IMR-90 (cell line): ENCODE measurements at regions not wholly inside any gene's neighbourhood (a gene's known extent, or its start where the extent isn't known, plus 50 kb on each side); places are given as distances from the start of the nearest gene placed in this dataset.

Source experiments
- ATAC-seq: fragments of 200-7000 bp; cut with Tn5 transposase; 2 replicates; pipeline ENCODE4 v1.9.1; 2020; ENCODE audit warnings: low read depth, mild to moderate bottlenecking, moderate library complexity
- BruUV-seq: library from RNA; stranded (reverse); fragments of 400-500 nt; replicated peaks from 2 replicates; lab custom pipeline; 2021; lab: Mats Ljungman, UMichigan
- CTCF ChIA-PET: fragments of 300-600 bp; formaldehyde crosslinking; extraction: SDS; loops from one replicate; lab custom pipeline; 2021; ENCODE audit warnings: antibody characterized with exemption; lab: Yijun Ruan, JAX
- POLR2A ChIA-PET: fragments of 300-600 bp; sonication (Branson Sonifier 250); formaldehyde crosslinking; loops from one replicate; lab custom pipeline; 2022; ENCODE audit warnings: antibody characterized with exemption; ENCODE audit not compliant: unreplicated experiment; lab: Charles Lee
- DNase-seq: peaks from one replicate; pipeline ENCODE4 v3.0.0; 2013
- H2AFZ ChIP-seq: replicated peaks from 2 replicates; pipeline ENCODE3; 2013; ENCODE audit warnings: low read length, mild to moderate bottlenecking; ENCODE audit not compliant: poor library complexity
- H2AK5ac ChIP-seq: 2 replicates; pipeline ENCODE4 v1.6.1; 2013; ENCODE audit warnings: low read depth, low read length, inconsistent platforms
- H2AK9ac ChIP-seq: replicated peaks from 2 replicates; pipeline ENCODE3; 2013; ENCODE audit warnings: mild to moderate bottlenecking, low read depth, low read length, moderate library complexity; ENCODE audit not compliant: poor library complexity
- H2BK120ac ChIP-seq: 2 replicates; pipeline ENCODE4 v1.6.1; 2013; ENCODE audit warnings: low read depth, low read length, inconsistent platforms
- H2BK15ac ChIP-seq: 3 replicates; pipeline ENCODE4 v1.6.1; 2013; ENCODE audit warnings: low read depth, low read length, inconsistent platforms
- H2BK20ac ChIP-seq: 2 replicates; pipeline ENCODE4 v1.6.1; 2013; ENCODE audit warnings: low read depth, mild to moderate bottlenecking, inconsistent platforms, low read length, moderate library complexity
- H2BK5ac ChIP-seq: 2 replicates; pipeline ENCODE4 v1.6.1; 2013; ENCODE audit warnings: mild to moderate bottlenecking, low read depth, low read length, inconsistent platforms; ENCODE audit not compliant: poor library complexity, severe bottlenecking
- H3K14ac ChIP-seq: replicated peaks from 2 replicates; pipeline ENCODE4 v1.6.1; 2013; ENCODE audit warnings: low read depth, low read length, inconsistent platforms
- H3K18ac ChIP-seq: 2 replicates; pipeline ENCODE4 v1.6.1; 2013; ENCODE audit warnings: low read depth, low read length, control low read depth
- H3K23ac ChIP-seq: 2 replicates; pipeline ENCODE4 v1.6.1; 2013; ENCODE audit warnings: low read depth, low read length, inconsistent platforms
- H3K27ac ChIP-seq: 2 replicates; pipeline ENCODE4 v1.5.1; 2013; ENCODE audit warnings: mild to moderate bottlenecking, control low read depth, low read length; ENCODE audit not compliant: insufficient read depth
- H3K27me3 ChIP-seq: 2 replicates; pipeline ENCODE4 v1.6.1; 2013; ENCODE audit warnings: low read length; ENCODE audit not compliant: control insufficient read depth, insufficient read depth
- H3K36me3 ChIP-seq: 2 replicates; pipeline ENCODE4 v1.6.1; 2013; ENCODE audit warnings: low read length, mixed read lengths; ENCODE audit not compliant: control insufficient read depth, insufficient read depth
- H3K4ac ChIP-seq: 2 replicates; pipeline ENCODE4 v1.6.1; 2013; ENCODE audit warnings: low read depth, low read length, inconsistent platforms
- H3K4me1 ChIP-seq: 2 replicates; pipeline ENCODE4 v1.6.1; 2013; ENCODE audit warnings: low read length, mixed read lengths; ENCODE audit not compliant: control insufficient read depth, insufficient read depth
- H3K4me2 ChIP-seq: 2 replicates; pipeline ENCODE4 v1.6.1; 2013; ENCODE audit warnings: low read depth, mild to moderate bottlenecking, control low read depth, low read length, moderate library complexity
- H3K4me3 ChIP-seq: 2 replicates; pipeline ENCODE4 v1.5.1; 2013; ENCODE audit warnings: low read depth, mild to moderate bottlenecking, control low read depth, low read length, moderate library complexity; ENCODE audit not compliant: insufficient read depth
- H3K56ac ChIP-seq: 2 replicates; pipeline ENCODE4 v1.6.1; 2013; ENCODE audit warnings: low read length, inconsistent platforms; ENCODE audit not compliant: insufficient read depth; ENCODE audit errors: extremely low read depth
- H3K79me1 ChIP-seq, 2 experiments: 2 replicates each; pipeline ENCODE4 v1.6.1; 2013; ENCODE audit warnings: low read length in 2 of 2, inconsistent platforms in 1 of 2, low read depth in 1 of 2
- H3K9ac ChIP-seq: 2 replicates; pipeline ENCODE4 v1.6.1; 2013; ENCODE audit warnings: low read depth, low read length, control low read depth
- H3K9me1 ChIP-seq: 2 replicates; pipeline ENCODE4 v1.6.1; 2013; ENCODE audit warnings: low read length, inconsistent platforms; ENCODE audit not compliant: insufficient read depth
- H3K9me3 ChIP-seq: 2 replicates; pipeline ENCODE4 v1.6.1; 2013; ENCODE audit warnings: low read length; ENCODE audit not compliant: control insufficient read depth, insufficient read depth
- H4K20me1 ChIP-seq: 2 replicates; pipeline ENCODE4 v1.6.1; 2013; ENCODE audit warnings: low read length, inconsistent platforms; ENCODE audit not compliant: insufficient read depth
- H4K5ac ChIP-seq: 2 replicates; pipeline ENCODE4 v1.6.1; 2013; ENCODE audit warnings: mild to moderate bottlenecking, low read depth, low read length, control low read depth
- H4K8ac ChIP-seq, 2 experiments: 2 replicates each; pipeline ENCODE4 v1.6.1; 2013; ENCODE audit warnings: low read depth in 2 of 2, low read length in 2 of 2, control low read depth in 1 of 2, inconsistent platforms in 1 of 2
- H4K91ac ChIP-seq: 2 replicates; pipeline ENCODE4 v1.6.1; 2013; ENCODE audit warnings: low read depth, low read length, inconsistent platforms; ENCODE audit not compliant: insufficient read depth
- BHLHE40 ChIP-seq: fragments of 150-350 bp; IDR thresholded peaks from 2 replicates; pipeline ENCODE4 v1.6.1; 2016; ENCODE audit warnings: mild to moderate bottlenecking, low read depth, low read length
- CEBPB ChIP-seq: IDR thresholded peaks from 2 replicates; pipeline ENCODE4 v1.6.1; 2012; ENCODE audit warnings: low read depth, low read length, improper control_type of control experiment
- CHD1 ChIP-seq: IDR thresholded peaks from 2 replicates; pipeline ENCODE4 v1.6.1; 2012; ENCODE audit warnings: low read depth, low read length, improper control_type of control experiment
- CTCF ChIP-seq: conservative IDR thresholded peaks from 2 replicates; pipeline ENCODE4 v1.5.1; 2012; ENCODE audit warnings: mild to moderate bottlenecking, low read depth, low read length, improper control_type of control experiment
- ELK1 ChIP-seq: fragments of 150-350 bp; IDR thresholded peaks from 2 replicates; pipeline ENCODE4 v1.6.1; 2016; ENCODE audit warnings: low read depth, mild to moderate bottlenecking, low read length, moderate library complexity, borderline replicate concordance
- FOS ChIP-seq: fragments of 150-350 bp; IDR thresholded peaks from 2 replicates; pipeline ENCODE4 v1.6.1; 2016; ENCODE audit warnings: low read depth, low read length
- MAFK ChIP-seq: IDR thresholded peaks from 2 replicates; pipeline ENCODE4 v1.6.1; 2012; ENCODE audit warnings: low read depth, low read length, improper control_type of control experiment
- MAZ ChIP-seq: IDR thresholded peaks from 2 replicates; pipeline ENCODE4 v1.6.1; 2012; ENCODE audit warnings: low read depth, mild to moderate bottlenecking, low read length, improper control_type of control experiment, moderate library complexity, borderline replicate concordance
- MXI1 ChIP-seq: IDR thresholded peaks from 2 replicates; pipeline ENCODE4 v1.6.1; 2012; ENCODE audit warnings: low read depth, mild to moderate bottlenecking, low read length, moderate library complexity, borderline replicate concordance
- NFE2L2 ChIP-seq: fragments of 150-350 bp; IDR thresholded peaks from 2 replicates; pipeline ENCODE4 v1.6.1; 2016; ENCODE audit warnings: low read depth, mild to moderate bottlenecking, low read length
- POLR2A ChIP-seq: IDR thresholded peaks from 2 replicates; pipeline ENCODE4 v1.6.1; 2012; ENCODE audit warnings: mild to moderate bottlenecking, low read depth, low read length
- RAD21 ChIP-seq: IDR thresholded peaks from 2 replicates; pipeline ENCODE4 v1.6.1; 2012; ENCODE audit warnings: low read length, improper control_type of control experiment
- RCOR1 ChIP-seq: IDR thresholded peaks from 2 replicates; pipeline ENCODE4 v1.6.1; 2012; ENCODE audit warnings: mild to moderate bottlenecking, low read length, improper control_type of control experiment; ENCODE audit not compliant: insufficient replicate concordance
- RFX5 ChIP-seq: IDR thresholded peaks from 2 replicates; pipeline ENCODE4 v1.8.0; 2012; ENCODE audit warnings: low read depth, mild to moderate bottlenecking, low read length, moderate library complexity
- SMC3 ChIP-seq: fragments of 150-350 bp; IDR thresholded peaks from 2 replicates; pipeline ENCODE4 v1.6.1; 2016; ENCODE audit warnings: low read depth, mild to moderate bottlenecking, antibody characterized with exemption, low read length, moderate library complexity
- USF2 ChIP-seq: fragments of 150-350 bp; IDR thresholded peaks from 2 replicates; pipeline ENCODE4 v1.6.1; 2017; ENCODE audit warnings: mild to moderate bottlenecking, antibody characterized with exemption, low read length, low read depth
- WGBS, 2 experiments: methylation state at CpG; one replicate each; pipeline versions ENCODE4 v1.1.5 to v1.1.7; 2013; ENCODE audit warnings: missing lambda C conversion rate in 2 of 2; ENCODE audit not compliant: insufficient read length in 1 of 2; ENCODE audit errors: extremely low coverage in 2 of 2; 5-methylcytosine and 5-hydroxymethylcytosine counted together
- dilution Hi-C: fragments of 300-500 bp; cut with HindIII; formaldehyde crosslinking; loops from one replicate; pipeline ENCODE4 v1.14.3; 2018; ENCODE audit warnings: low sequenced_read_pairs; ENCODE audit not compliant: unreplicated experiment
- in situ Hi-C: fragments of 300-500 bp; cut with MboI; formaldehyde crosslinking; loops from 3 replicates; pipeline ENCODE4 v1.14.3; 2019; ENCODE audit warnings: low sequenced_read_pairs, inconsistent platforms, mixed read lengths
- intact Hi-C: fragments of 100-400 bp; cut with micrococcal nuclease; formaldehyde crosslinking; loops from 2 replicates; pipeline ENCODE4 v1.10.0; 2022

GRCh38 chr17:59466946-59467801 is 98.2 kb upstream of the DHX40 start:
- POLR2A ChIA-PET, result no interaction called here
- dilution Hi-C loops, result no loop called here
- Histone ChIP-seq H2BK120ac (no peak overlapping the region), H3K4me2 (no peak overlapping the region), H3K27me3 (peaks cover 14% of the 10 kb centered on the region), H3K4me3 (no peak overlapping the region), H2AFZ (no peak overlapping the region), H4K8ac (no peak overlapping the region), H3K36me3 (no peaks in the 10 kb centered on the region), H3K4me1 (no peaks in the 10 kb centered on the region), H3K14ac (no peak overlapping the region), H2BK20ac (no peak overlapping the region), H4K5ac (no peak overlapping the region), H3K9me3 (no peaks in the 10 kb centered on the region), H4K20me1 (no peaks in the 10 kb centered on the region), H3K9me1 (no peaks in the 10 kb centered on the region), H2AK5ac (no peak overlapping the region), H2AK9ac (no peak overlapping the region), H3K18ac (no peak overlapping the region), H2BK5ac (no peak overlapping the region), H2BK15ac (no peak overlapping the region), H3K4ac (no peak overlapping the region), H3K56ac (no peak overlapping the region), H4K91ac (no peak overlapping the region), H3K79me1 (no peaks in the 10 kb centered on the region), H3K23ac (no peak overlapping the region), H3K27ac (no peak overlapping the region), H3K9ac (no peak overlapping the region)
- CTCF ChIA-PET, result no interaction called here
- ATAC-seq (no peak), DNase-seq (no peak)
- no TSS peak for BruUV-seq
- in situ Hi-C loops, result no loop called here
- TF ChIP-seq CEBPB, result no peak
- TF ChIP-seq NFE2L2, result no peak
- TF ChIP-seq RFX5, result no peak
- no peak for TF ChIP-seq FOS
- no peak for TF ChIP-seq CHD1
- no peak for TF ChIP-seq CTCF
- TF ChIP-seq MAZ, result no peak
- TF ChIP-seq RCOR1, result no peak
- no peak for TF ChIP-seq USF2
- TF ChIP-seq MXI1, result no peak
- TF ChIP-seq ELK1, result no peak
- TF ChIP-seq MAFK, result no peak
- TF ChIP-seq BHLHE40, result no peak
- no peak for TF ChIP-seq SMC3
- TF ChIP-seq POLR2A, result no peak
- no peak for TF ChIP-seq RAD21
- intact Hi-C loops, result no loop called here
- WGBS, 2 experiments, result no CpG with 5 or more reads among the region's 5 CpGs
